GM21390 (cell line): ENCODE measurements at regions not wholly inside any gene's neighbourhood (a gene's known extent, or its start where the extent isn't known, plus 50 kb on each side); places are given as distances from the start of the nearest gene placed in this dataset.

Source experiments
- ATAC-seq: cut with Tn5 transposase; IDR thresholded peaks from one replicate; pipeline ENCODE4 v1.9.1; 2021; ENCODE audit not compliant: unreplicated experiment

- no peak for ATAC-seq
Measured at GRCh38 chr6:40082278-40083043, 148.2 kb upstream of the MOCS1 start.

GRCh38 chr6:40077736-40078135, 143.5 kb upstream of the MOCS1 start:
- no peak for ATAC-seq

GRCh38 chr6:40077315-40077714, 143.1 kb upstream of the MOCS1 start:
- no peak for ATAC-seq

GRCh38 chr6:40075056-40075590, 140.9 kb upstream of the MOCS1 start:
- ATAC-seq: no peak

- no peak for ATAC-seq
Measured at GRCh38 chr6:40074306-40075055, 140.2 kb upstream of the MOCS1 start.

- no peak for ATAC-seq
Measured at GRCh38 chr6:40066372-40066771, 132.1 kb upstream of the MOCS1 start.

GRCh38 chr6:40056865-40057264, 122.6 kb upstream of the MOCS1 start:
- no peak for ATAC-seq

GRCh38 chr6:40054602-40055001, 120.3 kb upstream of the MOCS1 start:
- no peak for ATAC-seq

- ATAC-seq: no peak
Measured at GRCh38 chr6:40054186-40054585, 119.9 kb upstream of the MOCS1 start.

GRCh38 chr6:40049128-40049527, 114.9 kb upstream of the MOCS1 start:
- ATAC-seq: no peak

GRCh38 chr6:40044196-40044595, 109.9 kb upstream of the MOCS1 start:
- no peak for ATAC-seq

- ATAC-seq: no peak
Measured at GRCh38 chr6:40042232-40042631, 108.0 kb upstream of the MOCS1 start.

GRCh38 chr6:40039042-40039441, 104.8 kb upstream of the MOCS1 start:
- no peak for ATAC-seq

- no peak for ATAC-seq
Measured at GRCh38 chr6:40038626-40039025, 104.4 kb upstream of the MOCS1 start.

- ATAC-seq: no peak
Measured at GRCh38 chr6:40037271-40037670, 103.0 kb upstream of the MOCS1 start.

- no peak for ATAC-seq
Measured at GRCh38 chr6:40036186-40036585, 101.9 kb upstream of the MOCS1 start.

- no peak for ATAC-seq
Measured at GRCh38 chr6:40028449-40028848, 94.2 kb upstream of the MOCS1 start.

GRCh38 chr6:40022867-40023266, 88.6 kb upstream of the MOCS1 start:
- ATAC-seq: no peak

- ATAC-seq: no peak
Measured at GRCh38 chr6:40020166-40020565, 85.9 kb upstream of the MOCS1 start.

- no peak for ATAC-seq
Measured at GRCh38 chr6:40015530-40015929, 81.3 kb upstream of the MOCS1 start.

GRCh38 chr6:40011844-40012243, 77.6 kb upstream of the MOCS1 start:
- no peak for ATAC-seq

GRCh38 chr6:40000964-40001515, 66.8 kb upstream of the MOCS1 start:
- no peak for ATAC-seq
